SU-DHL-6 (cell line): ENCODE measurements at regions not wholly inside any gene's neighbourhood (a gene's known extent, or its start where the extent isn't known, plus 50 kb on each side); places are given as distances from the start of the nearest gene placed in this dataset.

Source experiments
- H2AFZ ChIP-seq: fragments of 200-600 bp; sonication (generic); 2 replicates; pipeline ENCODE4 v1.6.1; 2014; ENCODE audit warnings: low read depth, mild to moderate bottlenecking, moderate library complexity, mixed read lengths, antibody characterized with exemption, low read length; ENCODE audit not compliant: severe bottlenecking
- H3F3A ChIP-seq: fragments of 200-600 bp; shearing (Covaris generic); 2 replicates; pipeline ENCODE4 v1.6.0; 2016; ENCODE audit warnings: antibody characterized with exemption, mild to moderate bottlenecking; ENCODE audit not compliant: insufficient read depth
- H3K27ac ChIP-seq: fragments of 200-600 bp; sonication (generic); 2 replicates; pipeline ENCODE4 v1.5.1; 2016; ENCODE audit warnings: low read depth, mild to moderate bottlenecking, low read length, moderate library complexity, mixed read lengths
- H3K27me3 ChIP-seq: fragments of 200-600 bp; sonication (generic), shearing (Covaris generic); 2 replicates; pipeline ENCODE4 v1.6.0; 2014; ENCODE audit warnings: mild to moderate bottlenecking, low read length
- H3K36me3 ChIP-seq: fragments of 200-600 bp; sonication (generic); 2 replicates; pipeline ENCODE4 v1.6.1; 2014; ENCODE audit warnings: mild to moderate bottlenecking, low read length, mixed read lengths
- H3K4me2 ChIP-seq: fragments of 300-600, 200-600 bp; shearing (Covaris generic), sonication (generic); 2 replicates; pipeline ENCODE4 v1.6.0; 2014; ENCODE audit warnings: low read length, low read depth, mild to moderate bottlenecking; ENCODE audit not compliant: poor library complexity, severe bottlenecking
- H3K4me3 ChIP-seq: fragments of 200-600 bp; sonication (generic); 2 replicates; pipeline ENCODE4 v1.5.1; 2014; ENCODE audit warnings: antibody characterized with exemption, low read length, mild to moderate bottlenecking, mixed read lengths; ENCODE audit not compliant: insufficient read depth, poor library complexity, severe bottlenecking
- H3K79me2 ChIP-seq: fragments of 200-600 bp; sonication (generic); 2 replicates; pipeline ENCODE4 v1.6.1; 2014; ENCODE audit warnings: mild to moderate bottlenecking, low read length, moderate library complexity; ENCODE audit not compliant: insufficient read depth
- H3K9ac ChIP-seq: fragments of 200-600 bp; sonication (generic); 2 replicates; pipeline ENCODE4 v1.7.0; 2014; ENCODE audit warnings: mild to moderate bottlenecking, low read length
- H3K9me2 ChIP-seq: fragments of 200-600 bp; sonication (generic); replicated peaks from 2 replicates; pipeline ENCODE4 v1.6.1; 2014; ENCODE audit warnings: low read length; ENCODE audit not compliant: insufficient read depth
- H3K9me3 ChIP-seq: fragments of 200-600 bp; sonication (generic); 2 replicates; pipeline ENCODE4 v1.6.1; 2014; ENCODE audit warnings: low read length, mixed read lengths; ENCODE audit not compliant: insufficient read depth
- H4K20me1 ChIP-seq: fragments of 200-600 bp; sonication (generic); 2 replicates; pipeline ENCODE4 v1.6.1; 2014; ENCODE audit warnings: low read depth, mild to moderate bottlenecking, antibody characterized with exemption, low read length, moderate library complexity, mixed read lengths
- CTCF ChIP-seq: fragments of 200-600 bp; sonication (generic); IDR thresholded peaks from one replicate; pipeline ENCODE4 v1.5.1; 2017; ENCODE audit warnings: antibody characterized with exemption, mild to moderate bottlenecking, low read length, moderate library complexity; ENCODE audit not compliant: insufficient read depth, poor library complexity, severe bottlenecking
- EZH2phosphoT487 ChIP-seq: fragments of 200-600 bp; sonication (generic), shearing (Covaris generic); conservative IDR thresholded peaks from 2 replicates; pipeline ENCODE4 v1.6.1; 2018; ENCODE audit warnings: mild to moderate bottlenecking, antibody characterized with exemption, low read length, moderate library complexity, mixed read lengths

- H3K9ac ChIP-seq = no peak overlapping the region
- no peaks in the 10 kb centered on the region for H3K27me3 ChIP-seq
- no peak overlapping the region for H3K27ac ChIP-seq
- no peak overlapping the region for H3K4me2 ChIP-seq
- no peak overlapping the region for H3K4me3 ChIP-seq
- no peaks in the 10 kb centered on the region for H3K36me3 ChIP-seq
- H3K9me3 ChIP-seq = no peaks in the 10 kb centered on the region
- H4K20me1 ChIP-seq = no peaks in the 10 kb centered on the region
- H2AFZ ChIP-seq = no peak overlapping the region
- H3K9me2 ChIP-seq = no peaks in the 10 kb centered on the region
- TF ChIP-seq EZH2phosphoT487 (no peak), CTCF (no peak)
- H3F3A ChIP-seq = no peaks in the 10 kb centered on the region
- no peaks in the 10 kb centered on the region for H3K79me2 ChIP-seq
Observed at GRCh38 chr5:56517011-56517416, 283.9 kb upstream of the ANKRD55 start.

DNA sequence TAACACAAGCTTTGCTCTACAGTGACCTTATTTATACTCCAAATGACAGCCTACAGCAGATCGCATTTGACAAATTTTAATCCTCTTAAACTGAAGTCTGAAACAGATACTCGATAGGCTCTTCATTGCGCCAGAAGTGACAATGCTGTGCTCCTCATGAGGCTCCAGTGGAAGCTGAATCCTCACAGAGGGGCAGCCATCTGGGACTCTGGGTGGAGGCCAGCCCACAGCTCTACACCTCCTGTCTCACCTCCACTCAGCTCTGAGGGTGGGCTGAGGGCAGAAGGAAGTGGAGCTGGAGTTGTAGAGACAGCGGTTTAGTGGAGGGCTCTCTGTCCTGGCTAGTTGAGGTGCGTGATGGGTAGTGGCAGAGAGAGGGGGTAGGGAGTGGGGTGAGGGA lies 283.3 kb upstream of the ANKRD55 start:
- Histone ChIP-seq H3K4me3 (no peak overlapping the region), H3K9me2 (no peaks in the 10 kb centered on the region), H3K27me3 (no peaks in the 10 kb centered on the region), H3K79me2 (no peaks in the 10 kb centered on the region), H4K20me1 (no peaks in the 10 kb centered on the region), H3K27ac (no peak overlapping the region), H2AFZ (no peak overlapping the region), H3K36me3 (no peaks in the 10 kb centered on the region), H3K9me3 (no peaks in the 10 kb centered on the region), H3K4me2 (no peak overlapping the region), H3K9ac (no peak overlapping the region), H3F3A (no peaks in the 10 kb centered on the region)
- no peak for TF ChIP-seq CTCF
- TF ChIP-seq EZH2phosphoT487 = no peak

- H4K20me1 ChIP-seq = no peaks in the 10 kb centered on the region
- H3F3A ChIP-seq = no peaks in the 10 kb centered on the region
- H3K9me2 ChIP-seq = no peaks in the 10 kb centered on the region
- no peak overlapping the region for H3K4me3 ChIP-seq
- H2AFZ ChIP-seq = no peak overlapping the region
- H3K79me2 ChIP-seq = no peaks in the 10 kb centered on the region
- no peak for TF ChIP-seq EZH2phosphoT487
- no peak for TF ChIP-seq CTCF
- H3K9me3 ChIP-seq = no peaks in the 10 kb centered on the region
- H3K27me3 ChIP-seq = no peaks in the 10 kb centered on the region
- no peak overlapping the region for H3K4me2 ChIP-seq
- no peaks in the 10 kb centered on the region for H3K36me3 ChIP-seq
- no peak overlapping the region for H3K9ac ChIP-seq
- H3K27ac ChIP-seq = no peak overlapping the region
Observed at GRCh38 chr5:56516035-56516434, 282.9 kb upstream of the ANKRD55 start.

GRCh38 chr5:56515011-56515410 lies 281.9 kb upstream of the ANKRD55 start:
- Histone ChIP-seq H3K79me2 (no peaks in the 10 kb centered on the region), H4K20me1 (no peaks in the 10 kb centered on the region), H3K36me3 (no peaks in the 10 kb centered on the region), H3K4me2 (no peak overlapping the region), H3K27ac (no peak overlapping the region), H3K27me3 (no peaks in the 10 kb centered on the region), H3K4me3 (no peak overlapping the region), H3K9me3 (no peaks in the 10 kb centered on the region), H2AFZ (no peak overlapping the region), H3K9ac (no peak overlapping the region), H3F3A (no peaks in the 10 kb centered on the region), H3K9me2 (no peaks in the 10 kb centered on the region)
- no peak for TF ChIP-seq EZH2phosphoT487
- TF ChIP-seq CTCF = no peak
